NCI-H526 (cell line): ENCODE measurements at regions not wholly inside any gene's neighbourhood (a gene's known extent, or its start where the extent isn't known, plus 50 kb on each side); places are given as distances from the start of the nearest gene placed in this dataset.

Experiments
- DNase-seq, 2 experiments: peaks; one replicate each; lab custom pipeline; 2025; lab: John Stamatoyannopoulos, UW

DNA sequence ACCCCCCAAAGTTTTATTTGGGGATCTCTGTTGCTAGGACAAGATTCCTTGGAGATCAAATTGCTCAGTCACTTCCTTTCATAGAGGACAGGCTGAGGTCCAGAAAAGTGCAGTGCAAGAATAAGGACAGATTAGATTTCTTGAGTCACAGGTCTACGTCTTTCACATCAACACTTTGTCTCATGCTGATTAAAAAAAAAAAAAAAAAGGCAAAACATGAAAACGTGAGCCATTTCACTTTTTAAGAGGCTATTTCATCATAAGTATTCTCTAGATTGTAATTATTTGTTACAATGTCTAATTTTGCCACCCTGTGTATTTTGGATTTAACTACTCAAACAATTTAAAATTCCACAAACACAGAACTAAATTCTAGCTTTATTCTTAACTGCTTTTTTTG is 647.0 kb downstream of the TRAM1L1 start:
- DNase-seq, result no peak

DNA sequence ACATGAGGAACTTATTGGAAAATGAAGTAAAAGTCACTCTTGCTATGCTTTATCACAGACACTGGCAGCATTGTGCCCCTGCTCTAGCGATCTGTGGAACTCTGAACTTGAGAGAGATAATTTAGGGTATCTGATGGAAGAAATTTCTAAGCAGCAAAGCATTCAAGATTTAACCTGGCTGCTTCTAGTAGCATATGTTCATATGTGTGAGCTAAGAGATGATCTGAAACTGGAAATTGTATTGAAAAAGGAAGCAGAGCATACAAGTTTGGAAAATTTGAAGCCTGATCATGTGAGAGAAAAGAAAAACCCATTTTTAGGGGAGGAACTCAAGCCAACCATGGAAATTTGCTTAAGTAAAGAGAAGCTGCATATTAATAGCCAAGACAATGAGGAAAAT is 657.7 kb downstream of the TRAM1L1 start:
- DNase-seq, result no peak

DNA sequence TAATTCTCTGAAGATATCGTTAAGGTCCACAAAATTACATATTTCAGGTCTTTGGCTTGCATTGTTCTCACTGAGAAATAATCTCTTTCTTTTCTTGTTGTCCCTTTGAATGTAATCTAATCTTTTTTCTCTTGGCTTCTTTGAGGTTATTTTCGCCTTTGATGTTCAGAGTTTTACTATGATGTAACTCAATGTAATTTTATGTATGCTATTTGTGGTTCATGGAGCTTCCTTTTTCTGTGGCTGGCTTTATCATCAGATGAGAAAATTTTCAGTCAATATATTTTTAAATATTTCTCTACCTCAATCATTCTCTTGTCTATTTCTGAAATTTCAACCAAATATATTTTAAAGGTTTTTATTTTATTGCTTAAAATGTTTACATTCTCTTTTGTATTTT is 672.2 kb downstream of the TRAM1L1 start:
- no peak for DNase-seq

DNA sequence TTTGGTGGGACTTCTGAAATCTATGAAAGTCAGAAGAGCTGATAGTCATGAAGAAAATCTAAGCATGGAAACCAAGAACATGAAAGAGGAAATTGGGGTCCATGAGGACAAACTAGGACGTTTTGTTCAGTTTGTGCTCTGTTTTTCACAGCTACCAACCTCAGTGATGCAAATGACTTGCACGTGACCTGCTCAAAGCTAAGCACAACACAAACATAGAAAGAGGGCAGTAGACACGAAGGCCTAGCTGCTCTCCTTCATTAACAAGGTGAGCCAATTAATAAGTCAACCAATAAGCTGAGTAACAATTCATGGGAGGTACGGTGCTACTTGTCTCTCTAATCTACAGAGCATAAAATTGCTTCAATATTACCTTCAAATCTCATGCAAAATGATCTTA is 684.1 kb downstream of the TRAM1L1 start:
- no peak for DNase-seq

DNA sequence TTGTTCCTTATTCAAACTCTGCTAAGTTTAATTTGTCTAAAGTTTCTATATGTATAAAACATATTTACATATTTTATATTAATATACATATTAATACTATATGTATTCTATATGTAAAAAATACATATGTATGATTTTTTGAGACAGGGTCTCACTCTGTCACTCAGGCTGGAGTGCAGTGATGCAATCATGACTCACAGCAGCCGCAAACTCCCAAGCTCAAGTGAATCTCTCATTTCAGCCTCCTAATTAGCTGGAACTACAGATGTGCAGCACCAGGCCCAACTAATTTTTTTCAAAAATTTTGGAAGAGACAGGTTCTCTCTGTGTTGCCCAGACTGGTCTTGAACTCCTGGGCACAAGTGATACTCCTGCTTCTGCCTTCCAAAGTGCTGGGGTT is 684.9 kb downstream of the TRAM1L1 start:
- no peak for DNase-seq

DNA sequence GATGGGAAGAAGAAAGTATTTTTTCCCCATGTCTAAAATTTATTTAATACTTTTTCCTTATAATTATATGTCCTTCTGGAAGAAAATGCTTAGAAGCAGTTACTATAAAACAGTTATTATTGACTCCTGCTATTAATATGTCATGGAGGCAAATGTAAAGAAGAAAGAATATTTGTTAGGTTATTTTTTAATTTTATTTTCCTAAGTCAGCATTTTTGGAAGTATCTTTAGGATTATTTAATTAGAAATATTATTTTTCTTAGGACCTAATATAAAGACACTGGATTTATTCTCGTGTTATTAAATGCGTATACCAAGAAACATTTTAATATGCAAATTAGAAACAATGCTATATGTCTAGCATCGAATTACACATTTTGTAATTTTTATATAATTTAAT is 687.7 kb downstream of the TRAM1L1 start:
- DNase-seq, result no peak

DNA sequence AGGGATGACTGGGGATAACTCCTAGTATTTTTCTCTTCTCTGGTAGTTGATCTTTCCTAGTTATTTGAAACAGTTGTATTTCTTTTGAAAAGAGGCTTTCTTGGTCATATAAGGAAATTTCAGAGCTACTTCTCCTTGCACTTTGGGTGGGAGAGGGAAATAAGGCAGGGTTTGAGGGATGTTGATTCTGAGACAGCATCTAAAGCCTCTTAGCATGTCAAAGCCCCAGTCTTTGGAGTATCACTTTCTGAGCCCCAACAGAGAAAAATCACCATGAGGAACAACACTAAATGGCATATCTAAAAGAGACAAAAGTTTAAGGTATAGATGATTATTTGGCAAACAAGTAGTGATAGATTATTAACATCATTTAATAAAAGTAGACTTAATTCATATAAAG is 688.1 kb downstream of the TRAM1L1 start:
- no peak for DNase-seq

DNA sequence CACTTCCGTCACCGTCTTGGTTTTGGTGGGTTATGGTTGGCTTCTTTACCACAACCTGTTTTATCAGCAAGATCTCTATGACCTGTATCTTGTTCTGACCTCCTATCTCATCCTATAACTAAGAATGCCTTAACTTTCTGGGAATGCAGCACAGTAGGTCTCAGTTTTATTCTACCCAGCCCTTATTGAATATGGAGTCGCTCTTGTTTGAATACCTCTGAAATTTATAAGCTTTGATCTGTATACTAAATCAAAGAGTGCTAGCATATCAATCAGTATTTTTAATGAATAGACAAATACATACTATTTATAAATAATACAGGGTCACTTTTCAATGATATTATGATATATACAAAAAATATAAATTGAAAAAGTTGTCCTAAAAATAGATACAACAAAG is 690.0 kb downstream of the TRAM1L1 start:
- no peak for DNase-seq

DNA sequence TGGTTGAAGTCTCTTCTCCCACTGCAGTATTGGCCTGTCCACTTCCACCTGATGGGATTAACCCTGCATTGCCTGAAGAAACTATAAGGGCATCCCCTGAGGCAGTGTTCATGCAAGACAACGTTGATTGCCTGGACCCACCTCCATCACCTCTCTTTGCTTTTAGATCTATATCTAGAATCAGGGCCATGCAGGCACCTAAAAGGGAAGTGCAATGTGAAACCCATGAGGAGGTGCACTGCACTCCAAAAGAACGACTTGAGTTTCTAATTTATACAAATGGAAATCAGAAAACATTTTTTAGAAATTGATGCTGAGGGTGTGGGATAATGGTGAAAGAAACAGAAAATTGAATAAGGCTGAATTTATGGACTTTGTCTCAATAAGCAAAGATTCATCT is 694.4 kb downstream of the TRAM1L1 start:
- DNase-seq, result no peak

DNA sequence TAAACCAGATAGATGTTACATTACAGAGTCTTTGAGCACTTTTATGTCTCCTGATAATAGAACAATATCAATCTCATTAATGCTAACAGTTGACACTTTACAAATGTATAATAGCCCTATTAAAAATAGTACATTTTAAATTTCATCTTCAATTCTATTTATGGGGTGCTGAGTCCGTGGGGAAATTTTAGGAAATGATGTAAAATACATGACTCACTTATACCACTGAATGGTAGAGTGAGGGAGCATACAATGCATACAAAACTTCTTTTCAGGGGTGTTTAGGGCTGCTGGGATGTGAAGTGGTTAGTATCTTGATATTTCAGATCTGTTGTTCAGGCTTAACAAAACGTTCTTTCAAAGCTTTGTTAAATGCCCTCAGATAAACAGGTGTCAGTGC is 696.2 kb downstream of the TRAM1L1 start:
- DNase-seq, result no peak

DNA sequence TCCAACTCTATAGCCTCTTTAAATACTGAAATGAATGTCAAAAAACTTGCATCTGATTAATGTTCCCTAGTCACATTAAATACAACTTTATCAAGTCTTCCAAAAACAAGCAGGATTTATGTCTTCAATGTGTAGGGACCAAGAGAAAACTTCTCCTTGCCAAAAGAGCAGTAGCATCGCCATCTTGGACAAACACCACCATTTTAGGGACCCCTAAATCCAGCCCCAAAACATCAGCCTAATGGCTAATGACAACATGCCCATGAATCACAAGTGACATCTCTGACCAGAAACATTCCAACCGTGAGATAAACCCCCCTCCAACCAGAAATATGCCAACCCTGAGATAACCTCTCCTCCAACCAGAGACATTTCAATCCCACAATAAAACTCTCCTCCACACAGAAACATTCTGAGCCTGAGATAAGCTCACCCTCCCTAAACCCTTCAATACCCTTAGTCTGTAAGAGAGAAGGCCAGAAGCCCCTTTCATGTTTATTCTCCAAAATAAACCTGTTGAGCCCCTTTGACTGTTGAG is 697.4 kb downstream of the TRAM1L1 start:
- no peak for DNase-seq

DNA sequence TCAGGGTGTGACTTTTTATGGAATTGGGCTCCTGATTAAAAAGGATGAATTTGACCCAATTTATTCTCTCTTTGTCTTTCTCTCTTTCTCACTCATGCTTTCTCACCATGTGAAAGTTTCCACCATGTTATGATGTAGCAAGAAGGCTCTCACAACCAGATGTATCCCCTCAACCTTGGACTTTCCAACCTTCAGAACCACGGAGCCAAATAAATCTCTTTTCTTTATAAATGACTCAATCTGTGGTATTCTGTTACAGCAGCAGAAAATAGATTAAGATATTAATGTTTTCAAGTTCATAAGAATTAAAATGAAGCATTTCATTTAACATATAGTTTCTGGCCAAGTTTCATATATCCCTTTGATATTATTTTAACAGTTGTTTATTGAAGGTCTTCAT is 698.5 kb downstream of the TRAM1L1 start:
- no peak for DNase-seq

DNA sequence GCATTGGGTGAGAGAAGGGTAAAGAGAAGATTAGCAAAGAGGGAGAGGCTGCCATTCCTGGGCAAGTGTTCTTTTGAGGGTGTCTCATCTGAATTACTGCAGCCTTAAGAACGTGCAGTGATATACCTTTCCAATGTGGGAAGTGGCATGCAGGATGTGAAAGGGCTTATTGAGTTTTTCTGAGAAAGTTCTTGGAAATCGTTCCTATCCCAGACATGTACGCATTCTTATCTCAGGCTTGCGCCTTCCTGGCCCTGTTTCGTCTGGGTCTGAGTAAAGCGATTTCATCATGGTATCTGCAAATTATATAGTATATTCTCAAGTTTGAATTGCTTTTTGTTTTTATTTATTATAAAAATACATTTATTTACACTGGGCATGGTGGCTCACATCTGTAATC is 699.8 kb downstream of the TRAM1L1 start:
- DNase-seq, result no peak

DNA sequence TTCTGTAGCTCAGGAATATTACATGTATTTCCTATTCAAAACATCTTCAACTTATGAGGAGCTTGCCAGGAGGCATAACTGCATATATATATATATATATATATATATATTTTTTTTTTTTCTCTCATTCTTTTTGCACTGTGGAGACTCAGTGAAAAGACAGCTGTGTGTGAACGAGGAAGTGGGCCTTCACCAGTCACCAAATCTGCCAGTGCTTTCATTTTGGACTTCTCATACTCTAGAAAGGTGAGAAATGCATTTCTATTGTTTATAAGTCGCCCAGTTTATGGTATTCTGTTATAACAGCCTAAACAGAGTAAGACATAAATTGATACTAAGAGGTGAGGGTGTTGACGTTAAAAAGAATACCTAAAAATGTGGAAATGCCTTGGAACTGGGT is 710.6 kb downstream of the TRAM1L1 start:
- no peak for DNase-seq

DNA sequence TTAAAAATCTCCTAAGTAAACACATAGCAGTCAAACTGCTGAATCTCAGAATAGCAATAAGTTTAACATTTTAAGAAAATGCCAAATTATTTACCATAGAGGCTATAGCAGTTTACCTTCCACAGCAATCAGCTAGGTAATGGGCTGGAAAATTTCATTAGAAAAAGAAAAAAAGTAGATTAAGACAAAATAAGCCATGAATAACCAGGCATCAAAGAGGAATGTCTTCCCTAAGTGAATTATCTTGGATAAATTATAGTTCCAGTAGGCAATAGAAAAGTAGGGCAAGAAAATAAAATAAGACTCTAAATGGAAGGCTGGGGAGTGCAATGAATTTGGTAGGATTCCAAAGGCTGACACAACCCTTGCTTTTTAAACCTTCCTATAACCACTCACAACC is 722.8 kb downstream of the TRAM1L1 start:
- DNase-seq, result no peak

DNA sequence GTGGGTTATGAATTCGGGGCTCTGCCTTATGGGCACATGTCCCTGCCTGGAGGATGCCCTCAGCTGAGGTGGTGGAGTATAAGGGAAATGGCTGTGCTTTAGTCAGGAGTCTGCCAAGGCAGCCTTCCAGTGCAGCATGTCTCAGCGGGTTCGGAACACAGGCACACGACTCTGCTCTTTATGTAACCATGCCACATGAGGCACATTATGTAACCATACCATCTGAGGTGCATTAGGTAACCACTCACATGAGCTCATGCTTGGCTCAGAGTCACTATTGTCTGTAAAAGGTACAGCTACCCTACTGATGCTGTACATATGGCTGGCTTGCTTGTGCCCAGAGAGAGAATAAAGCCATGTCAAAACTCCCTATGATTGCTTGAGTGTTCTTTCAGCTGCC is 723.6 kb downstream of the TRAM1L1 start:
- DNase-seq, result no peak

DNA sequence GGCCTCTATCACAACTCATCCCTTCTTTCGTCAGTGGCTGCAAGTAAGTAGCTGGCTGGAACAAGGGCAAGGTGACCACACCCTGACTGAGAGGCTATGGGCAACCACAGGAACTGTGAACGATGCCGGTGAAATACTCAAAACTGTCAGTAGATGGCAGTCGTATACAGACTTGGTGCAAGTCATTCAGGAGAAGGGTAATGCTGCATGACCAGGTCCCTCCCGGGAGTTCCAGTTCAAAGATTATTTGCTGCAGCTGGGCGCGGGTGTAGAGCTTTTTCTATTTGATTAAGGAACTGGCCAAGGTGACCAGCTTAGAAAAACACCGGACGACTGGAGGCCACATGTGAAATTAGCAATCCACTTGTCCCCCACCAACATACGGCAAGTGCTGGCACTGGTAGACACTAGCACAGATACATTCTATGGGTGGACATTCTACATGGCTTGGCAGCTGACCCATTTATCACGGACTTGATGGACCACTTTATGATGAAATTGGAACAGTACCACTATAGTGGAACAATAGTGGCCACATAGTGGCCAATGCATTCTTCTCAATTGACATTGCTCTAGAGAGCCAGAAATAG is 726.6 kb downstream of the TRAM1L1 start:
- peak; percentile 52 to 85 for DNase-seq

DNA sequence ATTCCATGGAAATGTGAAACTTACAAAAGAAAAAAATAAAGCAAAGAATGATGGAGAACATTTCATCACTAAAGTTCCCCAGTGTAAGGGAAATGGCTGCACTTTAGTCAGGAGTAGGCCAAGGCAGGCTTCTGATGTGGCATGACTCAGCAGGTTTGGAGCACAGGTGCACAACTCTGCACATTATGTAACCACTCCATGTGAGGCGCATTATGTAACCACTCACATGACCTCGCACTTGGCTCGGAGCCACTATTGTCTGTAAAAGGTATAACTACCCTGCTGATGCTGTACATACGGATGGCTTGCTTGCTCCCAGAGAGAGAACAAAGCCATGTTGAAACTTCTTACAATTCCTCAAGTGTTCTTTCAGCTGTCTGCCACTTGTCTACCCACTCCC is 727.6 kb downstream of the TRAM1L1 start:
- DNase-seq, result no peak

DNA sequence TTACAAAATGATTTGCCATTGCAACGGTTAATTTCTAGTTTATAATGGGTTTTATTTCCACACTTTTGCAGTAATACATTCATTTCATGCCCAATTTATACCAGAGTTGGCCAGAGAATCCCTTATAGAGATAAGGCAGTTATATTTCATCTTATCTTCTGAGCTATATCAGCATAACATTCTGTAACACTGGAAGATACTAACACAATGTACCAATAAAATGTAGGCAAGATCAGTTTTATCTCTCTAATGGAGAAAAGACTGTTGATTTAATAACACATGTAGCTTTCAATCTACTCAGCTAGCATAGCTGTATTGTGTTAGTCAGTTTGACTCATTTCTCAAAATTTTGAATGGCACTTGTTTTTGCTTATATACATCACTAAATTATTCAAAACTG is 738.6 kb downstream of the TRAM1L1 start:
- DNase-seq, result no peak

DNA sequence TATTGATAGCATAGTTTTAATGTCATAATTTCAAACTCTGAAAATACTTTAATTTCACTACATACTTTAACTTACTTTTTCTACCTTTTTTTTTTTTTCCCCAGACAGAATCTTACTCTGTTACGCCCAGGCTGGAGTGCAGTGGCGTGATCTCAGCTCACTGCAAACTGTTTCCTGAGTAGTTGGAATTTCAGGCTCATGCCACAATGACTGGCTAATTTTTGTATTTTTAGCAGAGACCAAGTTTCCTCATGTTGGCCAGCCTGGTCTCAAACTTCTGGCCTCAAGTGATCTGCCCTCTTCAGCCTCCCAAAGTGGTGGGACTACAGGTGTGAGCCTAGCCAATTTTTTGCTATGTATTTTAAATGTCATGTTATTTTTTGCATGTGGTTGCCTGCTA is 741.6 kb downstream of the TRAM1L1 start:
- DNase-seq, result no peak

DNA sequence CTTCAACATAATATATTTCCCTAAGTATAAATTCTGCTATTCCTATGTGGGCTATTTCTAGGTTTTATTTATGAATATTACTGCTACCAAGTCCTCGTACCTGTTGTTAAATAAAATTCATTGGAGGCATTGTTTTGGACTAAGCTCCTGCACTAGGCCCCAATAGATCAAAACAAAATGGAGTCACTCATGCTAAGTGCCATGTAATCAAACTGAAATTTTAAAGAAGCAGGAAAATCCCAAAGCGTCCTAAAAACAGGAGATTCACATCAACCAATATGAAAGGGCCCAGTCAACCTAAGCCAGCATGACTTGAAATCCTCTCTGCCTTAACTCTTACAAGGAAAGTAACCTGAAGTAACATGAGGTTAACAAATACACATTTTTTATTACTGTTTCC is 743.2 kb downstream of the TRAM1L1 start:
- DNase-seq, result no peak

DNA sequence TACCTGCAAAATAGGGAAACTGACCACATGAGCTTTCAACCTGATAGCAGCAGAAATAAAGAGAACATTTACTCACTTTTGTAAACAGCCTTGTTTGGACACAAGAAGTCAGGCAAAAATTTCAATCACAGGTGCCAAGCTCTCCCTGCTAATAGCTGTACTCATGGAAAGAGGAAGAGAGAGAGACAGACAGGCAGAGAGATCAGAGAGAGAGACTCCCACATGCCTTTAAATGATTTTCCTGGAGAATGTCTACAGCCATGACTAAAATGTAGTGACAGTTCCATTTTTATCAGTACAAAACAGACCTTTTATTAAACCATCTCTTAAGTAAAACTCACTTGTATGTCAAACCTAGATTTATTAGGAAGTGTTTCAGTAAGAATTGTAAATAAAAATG is 752.9 kb downstream of the TRAM1L1 start:
- DNase-seq, result no peak

DNA sequence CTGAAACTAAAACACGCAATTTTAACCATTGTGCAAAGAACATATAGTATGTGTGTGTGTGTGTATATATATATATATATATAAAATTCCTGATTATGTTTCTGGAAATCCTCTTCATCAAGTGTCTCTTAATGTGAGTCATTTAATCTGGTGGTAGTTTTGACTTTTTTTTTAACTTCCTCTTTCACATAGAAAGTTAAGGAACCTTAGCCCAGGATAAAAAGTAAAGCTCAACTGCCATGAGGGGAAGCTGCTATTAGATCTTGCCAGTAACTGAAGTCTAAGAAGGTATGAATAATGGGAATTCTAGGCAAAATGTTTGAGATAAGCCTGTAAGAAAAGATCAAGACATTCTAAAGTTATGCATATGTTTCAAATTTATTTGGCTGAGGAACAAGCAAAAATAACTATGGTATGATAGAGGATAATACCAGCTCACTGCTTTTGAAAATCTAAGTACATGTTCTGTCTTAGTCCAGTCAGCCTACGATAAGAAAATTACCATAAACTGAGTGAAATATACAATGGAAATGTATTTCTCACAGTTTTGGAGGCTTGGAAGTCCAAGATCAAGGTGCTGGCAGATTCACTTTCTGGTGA is 757.0 kb downstream of the TRAM1L1 start:
- no peak for DNase-seq

DNA sequence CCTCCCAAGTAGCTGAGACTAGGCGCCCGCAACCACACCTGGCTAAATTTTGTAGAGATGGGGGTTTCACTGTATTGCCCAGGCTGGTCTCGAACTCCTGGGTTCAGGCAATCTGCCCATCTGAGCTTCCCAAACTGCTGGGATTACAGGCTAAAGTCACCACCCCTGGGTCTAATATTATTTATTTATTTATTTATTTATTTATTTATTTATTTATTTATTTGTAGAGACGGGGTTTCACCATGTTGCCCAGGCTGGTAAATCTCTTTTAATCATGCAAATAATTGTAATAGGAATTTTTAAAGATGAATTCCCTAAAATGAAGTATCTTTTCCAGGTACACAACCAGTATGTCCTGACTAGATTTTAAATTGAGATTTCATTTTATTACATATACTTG is 761.8 kb downstream of the TRAM1L1 start:
- DNase-seq, result no peak
